GM23338 (cell line): ENCODE measurements at regions not wholly inside any gene's neighbourhood (a gene's known extent, or its start where the extent isn't known, plus 50 kb on each side); places are given as distances from the start of the nearest gene placed in this dataset.

ENCODE experiments used
- ATAC-seq: fragments of 200-7000 bp; cut with Tn5 transposase; 3 replicates; pipeline ENCODE4 v1.9.1; 2020
- DNase-seq: peaks from one replicate; pipeline ENCODE4 v3.0.0-alpha.2; 2015; ENCODE audit warnings: low spot score
- H2AFZ ChIP-seq: fragments of 200-600 bp; sonication (generic); 2 replicates; pipeline ENCODE4 v1.8.0; 2016; ENCODE audit warnings: antibody characterized with exemption, mild to moderate bottlenecking, moderate library complexity
- H3F3A ChIP-seq: fragments of 200-600 bp; sonication (generic); replicated peaks from 2 replicates; pipeline ENCODE4 v1.8.0; 2017; ENCODE audit warnings: antibody characterized with exemption, mixed run types, low read depth
- H3K27ac ChIP-seq: fragments of 200-600 bp; sonication (generic); 2 replicates; pipeline ENCODE4 v1.6.1; 2016; ENCODE audit warnings: low read depth
- H3K27me3 ChIP-seq: fragments of 200-600 bp; sonication (generic); 2 replicates; pipeline ENCODE4 v1.8.0; 2016; ENCODE audit warnings: mild to moderate bottlenecking, mixed run types, moderate library complexity; ENCODE audit not compliant: insufficient read depth
- H3K36me3 ChIP-seq: fragments of 200-600 bp; sonication (generic); 2 replicates; pipeline ENCODE4 v1.8.0; 2016; ENCODE audit warnings: mild to moderate bottlenecking; ENCODE audit not compliant: insufficient read depth
- H3K4me1 ChIP-seq: fragments of 200-600 bp; sonication (generic); 2 replicates; pipeline ENCODE4 v1.8.0; 2016; ENCODE audit warnings: mild to moderate bottlenecking, moderate library complexity; ENCODE audit not compliant: insufficient read depth
- H3K4me2 ChIP-seq: fragments of 200-600 bp; sonication (generic); 2 replicates; pipeline ENCODE4 v1.7.1; 2017; ENCODE audit warnings: mixed run types
- H3K4me3 ChIP-seq: fragments of 200-600 bp; sonication (generic); 2 replicates; pipeline ENCODE4 v1.6.1; 2016; ENCODE audit warnings: mixed run types
- H3K79me2 ChIP-seq: fragments of 200-600 bp; sonication (generic); replicated peaks from 2 replicates; pipeline ENCODE4 v1.8.0; 2017; ENCODE audit warnings: mild to moderate bottlenecking; ENCODE audit not compliant: insufficient read depth
- H3K9me2 ChIP-seq: fragments of 200-600 bp; sonication (generic); 2 replicates; pipeline ENCODE4 v1.8.0; 2017; ENCODE audit not compliant: insufficient read depth
- H4K20me1 ChIP-seq: fragments of 200-600 bp; sonication (generic); replicated peaks from 2 replicates; pipeline ENCODE4 v1.8.0; 2017; ENCODE audit warnings: mild to moderate bottlenecking; ENCODE audit not compliant: insufficient read depth
- H3K27ac Mint-ChIP-seq: 2 replicates; pipeline ENCODE4 v1.8.0; 2020; ENCODE audit warnings: inconsistent platforms, mild to moderate bottlenecking, moderate library complexity, mixed read lengths
- H3K27me3 Mint-ChIP-seq: 3 replicates; pipeline ENCODE4 v1.8.0; 2022; ENCODE audit warnings: low read depth, mild to moderate bottlenecking, moderate library complexity, mixed read lengths, inconsistent platforms; ENCODE audit not compliant: insufficient read depth, poor library complexity
- H3K36me3 Mint-ChIP-seq: 3 replicates; pipeline ENCODE4 v1.8.0; 2021; ENCODE audit warnings: low read depth, mild to moderate bottlenecking, inconsistent platforms, moderate library complexity, mixed read lengths
- H3K4me1 Mint-ChIP-seq: 3 replicates; pipeline ENCODE4 v1.8.0; 2020; ENCODE audit warnings: mild to moderate bottlenecking, inconsistent platforms, mixed read lengths
- H3K4me3 Mint-ChIP-seq: 3 replicates; pipeline ENCODE4 v1.8.0; 2021; ENCODE audit warnings: moderate library complexity, mild to moderate bottlenecking, inconsistent platforms, mixed read lengths
- H3K9me3 Mint-ChIP-seq: 3 replicates; pipeline ENCODE4 v1.8.0; 2020; ENCODE audit warnings: moderate library complexity, mild to moderate bottlenecking, inconsistent platforms, mixed read lengths
- ETS1 ChIP-seq: IDR thresholded peaks from 2 replicates; pipeline ENCODE4 v1.6.1; 2016; ENCODE audit warnings: antibody characterized with exemption
- STAT1 ChIP-seq: IDR thresholded peaks from one replicate; pipeline ENCODE4 v1.6.1; 2016; ENCODE audit warnings: antibody characterized with exemption; ENCODE audit not compliant: unreplicated experiment
- ZNF114 ChIP-seq: fragments of 250-450 bp; sonication (Bioruptor Pico); IDR thresholded peaks from 2 replicates; pipeline ENCODE4 v1.5.0; 2020; ENCODE audit warnings: mild to moderate bottlenecking, moderate library complexity
- ZNF462 ChIP-seq: fragments of 250-450 bp; sonication (Bioruptor Pico); IDR thresholded peaks from 2 replicates; pipeline ENCODE4 v1.5.0; 2020; ENCODE audit warnings: mild to moderate bottlenecking, moderate library complexity

GRCh38 chr2:176686328-176686727 is 417.1 kb downstream of the MTX2 start (continued):
- TF ChIP-seq ZNF462 (CRISPR knock-in tag) (no peak), STAT1 (no peak), ZNF114 (no peak)

GRCh38 chr2:176687342-176687741 is 418.1 kb downstream of the MTX2 start:
- H3K27ac ChIP-seq: no peak overlapping the region
- no peaks in the 10 kb centered on the region for H3K79me2 ChIP-seq
- Mint-ChIP-seq H3K36me3 (no peaks in the 10 kb centered on the region), H3K27me3 (no peaks in the 10 kb centered on the region), H3K9me3 (no peaks in the 10 kb centered on the region), H3K4me3 (no peak overlapping the region), H3K27ac (no peak overlapping the region), H3K4me1 (peaks cover 13% of the 10 kb centered on the region)
- no peaks in the 10 kb centered on the region for H4K20me1 ChIP-seq
- H3K27me3 ChIP-seq: no peaks in the 10 kb centered on the region
- no peak for DNase-seq
- H3K4me3 ChIP-seq: no peak overlapping the region
- ATAC-seq: no peak
- peaks cover 6% of the 10 kb centered on the region for H3K4me1 ChIP-seq
- H3K4me2 ChIP-seq: no peak overlapping the region
- no peaks in the 10 kb centered on the region for H3K36me3 ChIP-seq
- no peak overlapping the region for H2AFZ ChIP-seq
- TF ChIP-seq ETS1 (no peak), ZNF462 (CRISPR knock-in tag) (no peak)
- H3F3A ChIP-seq: no peaks in the 10 kb centered on the region
- H3K9me2 ChIP-seq: no peaks in the 10 kb centered on the region
